Stromal cell of bone marrow (primary cell): ENCODE measurements at regions not wholly inside any gene's neighbourhood (a gene's known extent, or its start where the extent isn't known, plus 50 kb on each side); places are given as distances from the start of the nearest gene placed in this dataset.
"Not testable (repeated sequence)": the region's sequence is repeated elsewhere in the genome, so short reads cannot be mapped to it uniquely, and the experiment has no call there.

Experiments used
- DNase-seq: peaks from one replicate; pipeline ENCODE4 v3.0.0-alpha.2; 2012; ENCODE audit warnings: low read depth

- DNase-seq = no peak
Measured at GRCh38 chr16:52386694-52387093, 160.2 kb downstream of the TOX3 start.

GRCh38 chr16:52384378-52384777, 162.6 kb downstream of the TOX3 start:
- DNase-seq = no peak

GRCh38 chr16:52383640-52384292, 163.2 kb downstream of the TOX3 start:
- DNase-seq = no peak

GRCh38 chr16:52383119-52383518, 163.8 kb downstream of the TOX3 start:
- no peak for DNase-seq

- DNase-seq = no peak
Measured at GRCh38 chr16:52379551-52379950, 167.4 kb downstream of the TOX3 start.

GRCh38 chr16:52376676-52377280, 170.2 kb downstream of the TOX3 start:
- DNase-seq = no peak

GRCh38 chr16:52372313-52372712, 174.6 kb downstream of the TOX3 start:
- DNase-seq = no peak

- DNase-seq = no peak
Measured at GRCh38 chr16:52368859-52369258, 178.1 kb downstream of the TOX3 start.

GRCh38 chr16:52367821-52368220, 179.1 kb downstream of the TOX3 start:
- DNase-seq = no peak

- no peak for DNase-seq
Measured at GRCh38 chr16:52366983-52367382, 180.0 kb downstream of the TOX3 start.

GRCh38 chr16:52364500-52364899, 182.4 kb downstream of the TOX3 start:
- no peak for DNase-seq

- no peak for DNase-seq
Measured at GRCh38 chr16:52363082-52363481, 183.9 kb downstream of the TOX3 start.

GRCh38 chr16:52357711-52358110, 189.2 kb downstream of the TOX3 start:
- no peak for DNase-seq

- DNase-seq = no peak
Measured at GRCh38 chr16:52353249-52353648, 193.7 kb downstream of the TOX3 start.

- no peak for DNase-seq
Measured at GRCh38 chr16:52351451-52351850, 195.5 kb downstream of the TOX3 start.

- DNase-seq = no peak
Measured at GRCh38 chr16:52350031-52350642, 196.8 kb downstream of the TOX3 start.

- no peak for DNase-seq
Measured at GRCh38 chr16:52346709-52347108, 200.2 kb downstream of the TOX3 start.

GRCh38 chr16:52333673-52334072, 213.3 kb downstream of the TOX3 start:
- not testable (repeated sequence) for DNase-seq

- DNase-seq = no peak
Measured at GRCh38 chr16:52320930-52321439, 226.0 kb downstream of the TOX3 start.

GRCh38 chr16:52318302-52319009, 228.5 kb downstream of the TOX3 start:
- DNase-seq = no peak

GRCh38 chr16:52316241-52316640, 230.7 kb downstream of the TOX3 start:
- DNase-seq = no peak

GRCh38 chr16:52312716-52313115, 234.2 kb downstream of the TOX3 start:
- DNase-seq = no peak
